ENCODE measurements at regions not wholly inside any gene's neighbourhood (a gene's known extent, or its start where the extent isn't known, plus 50 kb on each side); places are given as distances from the start of the nearest gene placed in this dataset.

DNA sequence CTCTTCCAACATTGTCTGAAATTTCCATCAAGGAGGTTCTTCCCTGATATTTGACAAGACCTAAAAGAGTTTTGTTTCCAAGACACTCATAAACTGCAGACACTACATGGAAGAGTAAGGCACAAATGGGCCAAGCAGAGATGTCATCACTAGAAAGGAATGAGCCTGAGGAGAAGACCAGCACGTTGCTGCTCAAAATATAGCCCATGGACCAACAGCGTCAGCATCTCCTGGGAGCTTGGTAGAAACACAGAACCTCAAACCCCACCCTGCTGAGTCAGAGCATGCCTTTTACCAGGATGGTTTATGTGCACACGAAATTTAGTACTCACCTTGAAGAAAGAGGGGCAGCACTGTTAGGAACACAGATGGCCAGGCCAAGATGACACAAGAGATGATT lies 128.7 kb upstream of the MID1 start:
- peak; percentile 17 for DNase-seq

GRCh38 chrX:10750581-10750980 lies 130.2 kb upstream of the MID1 start:
- no peak for DNase-seq

DNA sequence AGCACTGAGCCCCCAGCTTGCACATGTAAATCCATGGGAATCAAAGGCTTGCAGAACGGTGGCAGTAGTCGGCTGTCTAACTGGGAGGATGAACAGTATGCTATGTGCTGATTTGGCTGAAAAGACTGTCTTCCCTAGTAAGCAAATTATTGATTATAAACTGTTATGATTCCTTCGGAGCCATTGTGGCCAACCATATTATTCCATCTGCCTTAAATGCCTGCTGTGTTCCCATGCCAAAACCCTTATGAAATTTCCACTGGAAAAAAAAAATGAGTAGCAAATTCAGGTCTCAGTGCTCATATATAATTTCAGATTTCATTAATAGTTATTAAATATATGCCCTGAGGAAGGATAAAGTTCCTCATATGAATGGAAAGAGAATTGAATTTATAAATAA lies 132.7 kb upstream of the MID1 start:
- no peak for DNase-seq

DNA sequence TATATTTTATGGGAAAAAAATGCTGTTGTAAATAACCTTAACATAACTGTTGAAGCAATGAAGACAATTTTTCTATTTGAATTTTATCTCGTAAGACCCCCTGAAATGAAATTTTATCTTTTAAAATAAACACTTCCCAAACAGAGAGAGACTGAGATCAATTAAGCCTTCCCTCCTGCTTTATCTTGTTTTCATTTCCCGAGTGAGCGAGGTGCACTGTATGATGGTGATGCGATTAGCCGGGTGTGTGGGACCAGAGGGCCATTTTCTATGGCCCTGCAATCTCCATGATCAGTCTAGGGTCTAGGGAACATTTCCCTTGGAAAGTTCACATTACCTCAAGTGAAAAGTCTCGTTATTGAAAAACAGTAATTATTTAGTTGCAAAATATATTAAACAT lies 134.1 kb upstream of the MID1 start:
- DNase-seq: no peak

DNA sequence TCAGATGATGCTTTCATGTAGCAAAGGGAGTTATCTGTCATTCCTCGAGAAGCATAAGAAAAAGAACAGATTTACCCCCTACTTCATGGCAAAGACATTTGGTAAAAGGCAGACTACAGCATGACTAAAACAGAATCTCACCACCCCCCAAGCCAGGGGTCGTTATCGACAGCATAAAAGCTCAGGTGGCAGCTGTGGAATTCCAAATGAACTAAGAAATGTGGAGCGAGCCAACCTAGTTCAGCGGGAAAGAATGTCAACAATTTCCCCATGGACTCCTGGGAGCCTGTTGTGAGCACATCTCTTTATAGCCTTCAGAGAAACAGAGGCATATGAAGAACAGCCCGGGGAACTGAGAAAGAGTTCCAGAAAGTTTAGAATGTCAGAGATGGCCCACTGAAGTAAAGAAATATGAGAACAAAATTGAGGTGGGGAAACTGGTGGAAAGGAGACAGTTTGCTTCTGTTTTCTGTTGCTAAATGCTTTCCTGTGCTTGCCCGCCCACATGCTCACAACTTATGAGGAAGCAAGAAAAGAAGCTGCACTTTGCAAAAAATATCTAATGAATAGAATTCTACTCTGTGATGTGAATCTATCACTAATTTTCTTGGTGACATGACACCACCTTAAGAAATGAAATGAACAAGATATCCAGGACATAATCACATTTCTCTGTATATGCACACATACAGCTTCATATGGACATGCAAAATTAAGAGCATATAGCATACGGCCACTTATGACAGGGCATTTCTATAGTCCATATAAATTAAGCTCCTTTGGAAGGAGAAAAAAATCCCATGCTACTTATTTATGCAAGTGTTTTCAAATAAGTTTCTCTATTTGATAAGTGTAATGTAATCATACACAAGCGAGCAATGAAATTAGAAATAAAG lies 135.3 kb upstream of the MID1 start:
- DNase-seq: peak; percentile 6

- peak; percentile 2 for DNase-seq
Measured at GRCh38 chrX:10756441-10756840, 136.1 kb upstream of the MID1 start.

DNA sequence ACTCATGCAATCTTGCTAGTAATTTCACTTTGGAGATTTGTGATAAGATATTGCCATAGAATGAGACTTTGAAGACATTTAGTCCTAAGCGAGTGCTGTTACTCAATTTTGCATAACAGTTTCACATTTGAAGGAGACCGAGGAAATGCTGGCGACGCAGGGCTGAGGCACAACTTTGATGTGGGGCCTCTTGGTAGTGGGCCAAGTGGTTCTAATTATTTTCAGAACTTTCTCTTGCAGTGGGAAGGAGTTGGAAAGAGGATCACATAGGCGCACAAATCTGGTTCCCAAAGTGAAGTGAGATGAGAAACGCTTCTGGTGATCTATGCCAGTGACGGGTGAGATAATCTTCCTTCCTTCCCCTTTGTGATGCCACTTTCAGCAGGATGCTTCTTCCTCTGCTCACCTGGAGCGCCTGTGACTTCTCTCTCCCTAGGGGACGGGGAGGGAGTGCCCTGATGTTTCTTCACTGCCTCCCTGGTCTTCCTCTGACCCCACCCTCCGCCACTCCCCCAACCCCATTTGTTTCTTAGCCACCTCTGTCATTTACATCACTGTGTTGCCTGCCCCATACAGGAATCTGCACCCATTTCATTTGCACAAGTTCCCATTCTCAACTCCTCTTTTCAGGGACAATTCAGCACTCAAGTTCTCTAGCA lies 138.9 kb upstream of the MID1 start:
- no peak for DNase-seq

DNA sequence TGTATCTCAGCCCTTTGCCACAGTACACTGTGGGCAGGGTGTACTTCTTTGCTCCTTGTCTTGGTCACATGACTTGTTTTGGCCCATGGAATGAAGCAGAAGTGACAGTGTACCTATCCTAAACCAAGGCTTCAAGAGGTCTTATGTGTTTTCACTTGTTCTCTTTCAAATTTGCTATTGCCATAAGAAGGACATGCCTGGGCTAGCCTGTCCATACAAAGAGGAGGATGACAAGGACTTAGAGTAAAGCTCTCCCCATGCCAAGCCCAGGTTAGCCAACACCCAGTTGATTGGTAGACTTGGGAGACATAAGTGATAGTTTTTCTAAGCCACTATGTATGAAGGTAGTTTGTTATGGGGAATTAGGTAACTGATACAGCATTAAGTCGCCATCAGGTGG lies 141.1 kb upstream of the MID1 start:
- no peak for DNase-seq

- DNase-seq: no peak
Measured at GRCh38 chrX:10769195-10769594, 148.8 kb upstream of the MID1 start.

GRCh38 chrX:10769696-10770619 lies 149.6 kb upstream of the MID1 start:
- no peak for DNase-seq

- DNase-seq: no peak
Measured at GRCh38 chrX:10773318-10773717, 152.9 kb upstream of the MID1 start.

- DNase-seq: no peak
Measured at GRCh38 chrX:10781847-10782530, 161.6 kb upstream of the MID1 start.

GRCh38 chrX:10783451-10783995 lies 163.1 kb upstream of the MID1 start:
- DNase-seq: no peak

GRCh38 chrX:10787264-10787663 lies 166.9 kb upstream of the MID1 start:
- no peak for DNase-seq

GRCh38 chrX:10794203-10794630 lies 173.8 kb upstream of the MID1 start:
- no peak for DNase-seq

DNA sequence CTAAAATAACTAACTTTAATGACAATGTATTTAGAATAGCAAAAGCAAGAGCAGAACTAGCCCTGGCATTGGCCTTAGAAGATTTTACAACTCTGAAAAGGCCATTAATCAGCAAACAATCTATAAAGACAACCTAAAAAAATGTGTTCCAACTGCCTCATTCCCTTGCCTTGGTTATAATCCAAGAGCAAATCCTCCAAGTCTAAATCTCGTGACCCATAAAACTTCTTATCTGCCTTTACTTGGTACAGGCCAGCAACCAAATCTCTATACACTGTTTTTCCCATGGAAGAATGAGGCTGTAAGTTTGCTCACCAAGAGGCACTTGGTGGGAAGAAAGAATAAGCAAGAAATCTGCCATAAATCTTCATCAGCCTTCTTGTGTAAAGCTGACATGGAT lies 175.3 kb upstream of the MID1 start:
- no peak for DNase-seq

DNA sequence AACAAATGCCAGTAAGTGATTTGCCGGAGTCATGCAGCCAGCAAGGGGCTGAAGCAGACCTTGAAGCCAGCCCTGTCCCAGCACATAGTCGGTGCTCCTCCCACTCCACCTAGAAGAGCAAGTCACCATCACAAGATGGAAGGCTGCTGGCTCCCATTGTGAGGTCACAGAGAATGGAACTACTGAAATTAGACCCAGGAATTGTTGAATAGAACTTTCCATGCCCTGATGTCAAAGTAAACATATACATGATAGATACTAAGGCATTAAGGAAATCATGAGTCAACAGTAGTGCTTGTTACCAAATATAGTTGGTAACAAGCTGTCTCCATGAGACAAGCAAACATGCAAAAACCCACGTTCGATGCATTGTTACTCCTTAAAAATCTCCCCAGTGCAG lies 177.1 kb upstream of the MID1 start:
- no peak for DNase-seq

DNA sequence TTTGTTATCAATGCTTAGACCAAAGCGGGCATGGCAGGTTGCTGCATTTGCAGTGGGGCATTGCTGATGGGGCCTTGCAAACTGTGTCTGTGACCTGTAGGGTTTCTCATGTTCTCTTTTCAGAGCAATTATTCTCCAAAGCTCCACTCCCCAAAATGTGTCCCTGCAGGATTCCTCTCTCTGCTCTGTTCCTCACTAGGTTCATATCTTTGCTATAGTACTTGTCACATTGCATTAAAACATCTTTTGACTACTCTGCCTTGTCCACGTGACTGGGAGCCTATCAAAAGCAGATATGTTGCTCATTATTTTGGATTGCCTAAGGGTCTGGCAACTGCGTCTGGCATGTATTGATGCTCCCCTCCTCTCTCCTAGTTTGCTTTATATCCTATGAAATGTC lies 177.7 kb upstream of the MID1 start:
- DNase-seq: no peak

- DNase-seq: no peak
Measured at GRCh38 chrX:10800796-10801195, 180.4 kb upstream of the MID1 start.

DNA sequence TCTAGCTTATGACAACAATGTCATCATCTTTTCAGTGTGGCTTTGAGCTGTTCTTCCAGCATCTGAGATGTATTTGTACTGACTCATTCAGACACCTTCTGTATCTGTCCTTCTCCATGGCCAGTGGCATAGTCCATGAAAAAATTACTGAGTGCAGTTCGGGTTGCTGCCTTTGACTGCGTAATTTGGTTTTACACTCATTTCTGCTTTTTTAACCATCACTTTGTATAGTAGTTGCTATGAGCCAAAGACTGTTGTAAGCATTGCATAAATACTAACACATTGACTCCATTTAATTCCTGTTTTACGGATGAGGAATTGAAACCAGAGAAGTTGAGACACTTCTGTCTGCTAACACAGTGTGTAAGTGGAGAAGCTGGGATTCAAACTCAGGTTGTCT lies 190.7 kb upstream of the MID1 start:
- DNase-seq: no peak

DNA sequence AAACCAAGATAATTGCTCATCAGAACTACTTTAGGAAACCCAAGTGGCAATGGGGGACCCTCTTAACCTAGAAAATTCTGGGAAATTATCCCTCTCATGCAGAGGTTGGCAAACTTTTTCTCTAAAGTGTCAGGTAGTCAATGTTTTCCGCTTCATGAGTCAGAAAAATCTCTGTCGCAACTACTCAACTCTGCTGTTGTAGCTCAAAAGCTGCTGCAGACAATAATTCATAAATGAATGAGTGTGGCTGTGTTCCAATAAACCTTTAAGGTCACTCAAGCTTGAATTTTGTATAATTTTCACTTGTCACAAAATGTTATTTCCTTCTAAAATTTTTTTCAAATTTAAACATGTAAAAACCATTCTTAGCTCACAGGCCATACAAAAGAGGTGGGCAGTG lies 193.4 kb upstream of the MID1 start:
- DNase-seq: no peak

GRCh38 chrX:10818651-10819050 lies 198.3 kb upstream of the MID1 start:
- DNase-seq: no peak
